ENCODE measurements at regions not wholly inside any gene's neighbourhood (a gene's known extent, or its start where the extent isn't known, plus 50 kb on each side); places are given as distances from the start of the nearest gene placed in this dataset.
"Not testable (repeated sequence)": the region's sequence is repeated elsewhere in the genome, so short reads cannot be mapped to it uniquely, and the experiment has no call there.

DNA sequence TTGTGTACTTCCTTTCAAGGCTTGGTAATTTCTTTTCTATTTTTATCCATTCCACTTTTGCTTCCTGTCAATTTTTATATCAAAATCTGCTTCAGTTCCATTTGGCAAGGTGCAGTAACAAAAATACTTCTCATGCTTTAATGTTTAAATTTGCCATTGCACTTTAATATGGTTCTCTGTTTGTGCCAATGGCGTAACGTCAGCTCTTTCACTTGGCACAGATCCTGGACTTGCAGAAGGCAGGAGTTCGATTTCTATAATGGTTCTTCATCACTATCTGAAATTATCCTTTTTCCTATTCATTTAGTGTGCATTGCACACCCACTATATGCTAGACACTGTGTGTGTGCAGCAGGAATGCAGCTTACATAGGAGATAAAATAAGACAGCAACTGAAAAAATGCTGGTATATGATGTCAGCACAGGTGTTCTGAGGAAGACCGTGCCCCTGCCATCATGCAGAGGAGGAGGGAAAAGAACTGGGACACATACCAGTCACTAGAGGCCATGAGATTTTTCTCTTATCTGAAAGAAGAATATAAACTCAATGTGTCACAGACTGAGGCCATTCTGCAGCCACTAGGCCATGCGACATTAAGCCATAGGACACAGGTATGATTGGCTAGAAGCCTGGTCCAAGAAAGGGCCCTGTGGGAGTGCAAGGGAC is 298.2 kb downstream of the RPAP3 start:
- Histone ChIP-seq H3K36me3 (ENCODE audit: low read depth, missing control alignments) (no peaks in the 10 kb centered on the region), H3K9me3 (no peaks in the 10 kb centered on the region), H3K27ac (no peak overlapping the region), H3K4me3 (no peak overlapping the region), H3K27me3 (no peaks in the 10 kb centered on the region), H3K4me1 (no peaks in the 10 kb centered on the region)
- DNase-seq, result no peak
- 62 to 71% methylated on average over 5 of the region's 5 CpGs for WGBS, 2 donors
- TF ChIP-seq, protein P1, sequence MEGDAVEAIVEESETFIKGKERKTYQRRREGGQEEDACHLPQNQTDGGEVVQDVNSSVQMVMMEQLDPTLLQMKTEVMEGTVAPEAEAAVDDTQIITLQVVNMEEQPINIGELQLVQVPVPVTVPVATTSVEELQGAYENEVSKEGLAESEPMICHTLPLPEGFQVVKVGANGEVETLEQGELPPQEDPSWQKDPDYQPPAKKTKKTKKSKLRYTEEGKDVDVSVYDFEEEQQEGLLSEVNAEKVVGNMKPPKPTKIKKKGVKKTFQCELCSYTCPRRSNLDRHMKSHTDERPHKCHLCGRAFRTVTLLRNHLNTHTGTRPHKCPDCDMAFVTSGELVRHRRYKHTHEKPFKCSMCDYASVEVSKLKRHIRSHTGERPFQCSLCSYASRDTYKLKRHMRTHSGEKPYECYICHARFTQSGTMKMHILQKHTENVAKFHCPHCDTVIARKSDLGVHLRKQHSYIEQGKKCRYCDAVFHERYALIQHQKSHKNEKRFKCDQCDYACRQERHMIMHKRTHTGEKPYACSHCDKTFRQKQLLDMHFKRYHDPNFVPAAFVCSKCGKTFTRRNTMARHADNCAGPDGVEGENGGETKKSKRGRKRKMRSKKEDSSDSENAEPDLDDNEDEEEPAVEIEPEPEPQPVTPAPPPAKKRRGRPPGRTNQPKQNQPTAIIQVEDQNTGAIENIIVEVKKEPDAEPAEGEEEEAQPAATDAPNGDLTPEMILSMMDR (IDR thresholded peaks at IDR 0.05), result no peak
- no peak for TF ChIP-seq POLR2A (IDR thresholded peaks at IDR 0.05)
- intact Hi-C loops (cut with DNase I; ENCODE audit: low total_unique reads), result no loop called here

DNA sequence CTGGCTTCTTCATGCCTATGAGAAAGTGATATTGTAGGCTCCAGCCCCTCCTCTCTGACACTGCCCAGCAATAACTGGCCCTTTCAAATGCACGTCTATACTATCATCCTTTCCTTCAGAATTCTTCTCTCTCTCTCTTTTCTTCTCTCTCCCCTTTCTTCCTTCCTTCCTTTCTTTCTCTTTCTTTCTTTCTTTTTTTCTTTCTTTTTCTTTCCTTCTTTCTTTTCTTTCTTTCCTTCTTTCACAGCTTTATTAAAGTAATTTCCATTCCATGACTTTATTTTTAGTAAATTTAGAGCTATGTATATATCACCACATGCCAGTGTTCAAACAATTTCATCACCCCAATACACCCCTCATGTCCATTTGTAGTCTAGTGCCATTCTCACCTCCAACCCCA is 302.1 kb downstream of the RPAP3 start:
- WGBS, 2 donors, result 90 to 93% methylated on average over 1 of the region's 1 CpG
- no peak overlapping the region for H3K4me3 ChIP-seq
- intact Hi-C loops (cut with DNase I; ENCODE audit: low total_unique reads), result no loop called here
- no peak overlapping the region for H3K27ac ChIP-seq
- no peak for DNase-seq
- no peaks in the 10 kb centered on the region for H3K4me1 ChIP-seq
- no peak for TF ChIP-seq POLR2A (IDR thresholded peaks at IDR 0.05)
- TF ChIP-seq, protein P1 (IDR thresholded peaks at IDR 0.05), result no peak
- no peaks in the 10 kb centered on the region for H3K36me3 ChIP-seq (ENCODE audit: low read depth, missing control alignments)
- no peaks in the 10 kb centered on the region for H3K9me3 ChIP-seq
- no peaks in the 10 kb centered on the region for H3K27me3 ChIP-seq

DNA sequence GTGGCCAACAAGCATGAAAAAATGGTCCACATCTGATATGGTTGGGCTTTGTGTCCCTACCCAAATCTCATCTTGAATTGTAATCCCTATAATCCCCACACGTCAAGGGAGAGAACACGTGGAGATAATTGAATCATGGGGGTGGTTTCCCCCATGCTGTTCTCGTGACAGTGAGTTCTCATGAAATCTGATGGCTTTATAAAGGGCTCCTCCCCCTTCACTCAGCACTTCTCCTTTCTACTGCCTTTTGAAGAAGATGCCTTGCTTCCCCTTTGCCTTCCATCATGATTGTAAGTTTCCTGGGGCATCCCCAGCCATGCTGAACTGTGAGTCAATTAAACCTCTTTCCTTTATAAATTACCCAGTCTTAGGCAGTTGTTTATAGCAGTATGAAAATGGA is 304.6 kb downstream of the RPAP3 start:
- H3K4me3 ChIP-seq; H3K36me3 ChIP-seq (ENCODE audit: low read depth, missing control alignments); H3K27me3 ChIP-seq; intact Hi-C loops (cut with DNase I; ENCODE audit: low total_unique reads); DNase-seq; H3K27ac ChIP-seq; H3K4me1 ChIP-seq; H3K9me3 ChIP-seq: not testable (repeated sequence)
- WGBS, 2 donors, result 84 to 90% methylated on average over 3 of the region's 3 CpGs

DNA sequence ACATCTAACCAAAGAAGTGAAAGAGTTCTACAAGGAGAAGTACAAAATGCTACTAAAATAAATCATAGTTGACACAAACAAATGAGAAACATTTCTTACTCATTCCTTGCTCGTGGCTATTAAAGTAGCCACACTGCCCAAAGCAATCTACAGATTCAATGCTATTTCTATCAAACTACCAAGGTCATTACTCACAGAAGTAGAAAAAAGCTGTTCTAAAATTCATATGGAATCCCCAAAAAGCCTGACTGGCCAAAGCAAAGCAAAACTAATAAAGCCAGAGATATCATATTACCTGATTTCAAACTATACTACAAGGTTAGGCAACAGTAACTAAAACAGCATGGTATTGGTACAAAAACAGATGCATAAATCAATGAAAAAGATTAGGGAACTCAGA is 305.6 kb downstream of the RPAP3 start:
- no peak overlapping the region for H3K27ac ChIP-seq
- H3K36me3 ChIP-seq (ENCODE audit: low read depth, missing control alignments), result no peaks in the 10 kb centered on the region
- intact Hi-C loops (cut with DNase I; ENCODE audit: low total_unique reads), result no loop called here
- 62 to 74% methylated on average over 1 of the region's 1 CpG for WGBS, 2 donors
- TF ChIP-seq POLR2A (IDR thresholded peaks at IDR 0.05), result no peak
- TF ChIP-seq, protein P1 (IDR thresholded peaks at IDR 0.05), result no peak
- no peaks in the 10 kb centered on the region for H3K4me1 ChIP-seq
- DNase-seq, result no peak
- H3K27me3 ChIP-seq, result no peaks in the 10 kb centered on the region
- no peak overlapping the region for H3K4me3 ChIP-seq
- H3K9me3 ChIP-seq, result no peaks in the 10 kb centered on the region

DNA sequence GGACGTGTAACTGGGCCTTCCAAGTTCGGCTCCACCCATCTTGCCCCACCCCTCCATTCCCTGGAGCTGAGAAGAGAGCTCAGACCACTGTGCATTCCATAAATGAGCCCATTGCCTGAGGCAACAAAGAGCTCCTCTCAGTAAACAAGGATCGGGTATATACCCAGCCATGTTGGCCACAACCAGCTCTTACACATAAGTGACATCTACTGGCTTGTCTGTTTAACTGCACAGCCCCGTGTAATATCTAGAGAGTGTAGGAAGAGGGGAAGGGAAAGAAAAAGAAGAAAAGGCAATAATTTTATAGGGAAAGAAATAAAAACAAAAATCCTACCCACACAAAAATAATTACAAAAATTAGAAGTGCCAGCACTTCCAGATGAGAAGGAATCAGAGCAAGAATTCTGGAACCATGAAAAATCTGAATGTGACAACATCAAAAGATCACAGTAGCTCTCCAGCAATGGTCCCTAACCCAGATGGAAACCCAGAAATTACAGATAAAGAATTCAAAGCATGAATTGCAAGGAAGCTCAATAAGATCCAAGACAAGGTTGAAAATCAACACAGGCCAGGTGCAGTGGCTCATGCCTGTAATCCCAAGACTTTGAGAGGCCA is 308.1 kb downstream of the RPAP3 start:
- no peak overlapping the region for H3K27ac ChIP-seq
- WGBS, 2 donors, result 85 to 90% methylated on average over 2 to 4 of the region's 4 CpGs
- TF ChIP-seq, protein P1 (IDR thresholded peaks at IDR 0.05), result peak in 2 of 3 experiments; percentile 17 to 36
- no peak for TF ChIP-seq POLR2A (IDR thresholded peaks at IDR 0.05)
- H3K4me1 ChIP-seq, result peaks cover 15% of the 10 kb centered on the region
- H3K27me3 ChIP-seq, result no peaks in the 10 kb centered on the region
- intact Hi-C loops (cut with DNase I; ENCODE audit: low total_unique reads), result no loop called here
- DNase-seq, result peak; percentile 50
- H3K4me3 ChIP-seq, result no peak overlapping the region
- H3K9me3 ChIP-seq, result no peaks in the 10 kb centered on the region
- no peaks in the 10 kb centered on the region for H3K36me3 ChIP-seq (ENCODE audit: low read depth, missing control alignments)
